NOMO-1 treated with dmso at 0.1 percent for 144 hours (cell line): ENCODE measurements at regions not wholly inside any gene's neighbourhood (a gene's known extent, or its start where the extent isn't known, plus 50 kb on each side); places are given as distances from the start of the nearest gene placed in this dataset.

Source experiments
- DNase-seq: peaks from one replicate; lab custom pipeline; 2025; ENCODE audit not compliant: unreplicated experiment; lab: John Stamatoyannopoulos, UW

DNA sequence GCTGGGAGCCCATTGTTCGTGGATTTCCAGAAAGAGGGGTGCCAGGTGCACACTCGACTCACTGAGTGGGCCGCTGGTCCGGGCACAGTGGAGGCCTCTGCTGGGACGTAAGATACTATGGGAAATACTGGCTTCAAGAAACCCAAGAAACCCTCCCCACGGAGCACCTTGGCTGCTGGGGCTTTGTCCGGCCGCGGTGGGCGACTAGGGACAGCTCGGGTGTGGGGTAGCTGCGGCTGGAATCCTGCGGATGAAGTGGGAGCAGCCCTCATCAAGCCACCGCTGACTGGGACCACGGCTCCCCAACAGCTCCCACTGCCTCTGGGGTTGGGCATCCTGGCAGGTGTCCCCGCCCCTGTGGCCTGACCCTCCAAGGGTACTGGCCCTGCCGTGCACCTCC lies 69.5 kb upstream of the GATA5 start:
- no peak for DNase-seq

DNA sequence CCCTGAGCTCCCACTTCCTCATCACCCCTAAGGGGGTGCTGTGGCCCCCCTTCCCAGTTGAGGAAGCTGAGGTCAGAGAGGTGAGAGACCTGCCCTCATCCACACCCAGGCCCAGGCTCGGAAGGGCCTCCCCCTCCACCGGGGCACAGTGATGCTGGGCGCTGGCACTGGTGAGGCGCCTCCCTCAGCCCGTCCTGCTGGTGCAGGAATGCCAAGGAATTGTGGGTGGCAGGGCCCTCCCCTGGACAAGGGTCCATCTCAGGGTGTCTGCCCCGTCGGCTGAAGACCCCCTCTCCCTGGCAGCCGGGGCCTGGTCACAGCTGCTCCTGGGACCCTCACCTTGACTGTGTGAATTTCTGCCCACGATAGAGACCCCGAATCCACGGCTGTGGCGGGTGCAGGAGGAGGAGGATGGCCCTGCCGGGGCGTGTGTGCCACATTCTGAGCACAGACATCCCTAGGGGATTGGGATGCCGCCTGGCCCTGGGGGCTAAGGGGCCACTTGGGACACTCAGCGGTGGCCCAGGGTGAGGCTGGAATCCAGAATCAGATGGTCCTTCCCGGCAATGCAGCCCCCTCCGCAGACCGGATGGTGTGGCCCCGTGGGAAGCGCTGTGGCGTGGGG lies 70.2 kb upstream of the GATA5 start:
- DNase-seq: no peak

DNA sequence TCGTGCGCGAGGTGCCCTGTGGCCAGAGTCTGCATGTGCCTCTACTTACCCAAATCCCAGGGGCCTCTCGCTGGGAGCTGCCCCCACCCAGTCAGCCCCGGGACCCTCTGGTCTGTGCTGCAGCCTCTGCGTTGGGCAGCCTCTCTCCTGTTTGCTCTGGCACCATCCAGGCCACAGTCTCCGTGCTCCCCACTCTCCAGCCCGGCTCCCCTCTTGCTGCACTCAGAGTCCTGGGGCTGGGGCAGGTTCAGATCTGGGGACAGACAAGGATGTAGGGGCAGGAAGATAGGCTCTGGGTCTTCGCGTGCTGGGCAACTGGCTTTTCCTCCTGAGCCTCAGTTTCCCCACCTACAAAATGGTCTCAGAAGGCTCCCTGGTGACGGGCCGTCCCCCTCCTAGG lies 70.8 kb upstream of the GATA5 start:
- DNase-seq: no peak

DNA sequence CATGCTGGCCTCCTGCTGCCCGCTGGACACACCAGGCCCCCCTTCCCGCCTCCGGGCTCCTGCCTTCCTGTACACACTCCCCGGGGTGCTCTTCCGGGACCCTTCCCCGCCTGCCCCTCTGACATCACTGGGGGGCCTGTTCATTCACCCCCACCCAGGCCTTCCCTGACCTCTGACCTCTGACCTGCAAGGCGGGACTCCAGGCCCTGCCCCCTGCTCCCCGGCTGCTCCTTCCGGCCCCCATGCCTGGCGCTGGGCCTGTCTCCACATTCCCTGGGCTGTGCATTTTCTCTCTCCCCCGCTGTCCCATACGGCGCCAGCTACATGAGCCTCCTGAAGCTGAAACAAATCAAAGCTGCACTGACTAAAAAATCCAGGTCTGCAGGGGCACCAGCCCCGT lies 71.6 kb upstream of the GATA5 start:
- no peak for DNase-seq

DNA sequence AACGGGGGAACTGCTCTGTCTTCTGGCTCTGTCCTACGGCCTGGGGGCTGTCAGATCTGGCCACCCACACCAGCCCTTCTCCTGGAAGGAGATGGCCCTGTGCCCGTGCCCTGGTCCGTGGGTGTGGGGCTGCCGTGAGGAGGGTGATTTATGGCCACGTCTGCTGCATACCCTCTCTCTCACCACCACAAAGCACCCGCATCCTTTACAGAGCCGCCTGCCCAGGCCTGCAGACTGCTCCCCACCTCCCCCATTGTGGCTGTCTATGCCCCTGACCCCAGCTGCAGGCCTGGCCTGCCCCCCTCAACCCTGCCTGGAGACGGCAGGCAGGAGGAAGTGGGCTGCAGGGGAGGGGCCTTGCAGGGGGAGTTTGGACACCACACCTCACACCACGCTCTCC lies 72.7 kb upstream of the GATA5 start:
- DNase-seq: no peak

DNA sequence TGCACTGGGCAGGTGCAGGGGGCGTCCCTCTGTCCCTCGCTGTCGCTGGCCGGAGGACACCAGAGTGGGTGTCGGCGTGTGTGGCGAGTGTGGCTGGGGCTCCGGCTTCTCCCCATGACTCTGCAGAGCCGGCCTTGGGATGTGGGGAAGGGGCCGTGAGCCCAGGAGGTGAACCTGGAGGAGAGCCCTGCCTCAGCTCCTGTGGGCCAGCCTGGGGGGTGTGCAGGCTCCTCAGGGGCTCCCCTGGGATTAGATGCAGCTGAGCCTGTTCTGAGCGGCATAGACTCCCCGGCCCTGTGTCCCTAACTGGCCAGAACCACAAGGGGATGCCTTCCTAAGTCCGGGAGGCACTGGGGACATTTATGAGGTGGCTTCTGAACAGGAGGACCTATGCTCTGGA lies 73.2 kb upstream of the GATA5 start:
- DNase-seq: no peak

DNA sequence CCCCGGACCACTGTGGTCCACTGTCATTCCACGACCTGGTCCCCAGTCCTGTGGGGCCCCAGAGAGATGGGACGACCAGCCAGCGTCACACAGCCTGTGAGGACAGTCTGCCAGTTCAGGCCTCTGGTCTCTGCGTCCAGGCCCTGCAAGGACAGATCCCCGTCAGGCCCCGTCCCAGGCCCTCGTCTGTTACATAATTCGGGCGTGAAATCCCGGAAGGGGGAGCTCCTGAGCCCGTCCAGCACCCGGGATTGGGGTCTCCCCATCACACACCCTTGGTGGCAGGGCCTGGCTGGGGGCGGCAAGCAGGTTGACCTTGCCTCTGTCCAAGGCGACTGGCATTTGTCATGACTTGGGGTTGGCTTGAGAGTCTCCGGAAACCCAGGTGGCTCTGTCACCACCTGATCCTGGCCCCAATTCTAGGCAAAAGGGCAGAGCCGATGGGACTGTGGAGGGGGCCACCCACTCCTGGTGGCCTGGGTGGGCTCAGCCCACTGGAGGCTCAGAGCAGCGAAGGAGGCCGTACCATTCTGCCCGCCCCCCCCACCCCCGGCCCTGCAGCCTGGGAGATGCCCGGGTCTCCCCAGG lies 73.8 kb upstream of the GATA5 start:
- no peak for DNase-seq

DNA sequence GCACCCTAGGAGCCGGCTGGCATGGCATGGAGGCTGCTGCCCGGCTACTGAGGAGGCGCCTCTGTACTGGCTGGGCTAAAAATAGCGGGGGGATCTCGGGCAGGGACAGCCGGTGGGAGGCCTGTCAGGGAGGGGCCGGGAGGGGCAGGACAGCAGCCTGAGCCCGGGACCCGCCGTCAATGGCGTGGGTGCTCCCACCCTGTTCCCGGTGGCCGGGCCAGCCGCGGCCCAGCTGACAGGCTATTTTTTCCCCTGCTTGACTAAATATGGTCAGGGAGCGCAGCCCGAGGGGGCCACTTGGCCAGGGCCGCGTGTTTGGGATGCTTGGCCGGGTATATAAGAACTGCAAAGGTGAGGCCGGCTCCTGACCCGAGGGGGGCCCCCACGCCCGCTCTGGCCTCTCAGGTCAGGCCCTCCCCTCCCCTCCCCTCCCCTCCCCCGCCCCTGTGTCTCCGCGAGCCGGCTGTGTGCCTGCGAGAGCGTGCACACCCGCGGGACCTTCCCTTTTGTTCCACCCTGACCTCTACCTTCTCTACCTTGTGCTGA lies 74.4 kb upstream of the GATA5 start:
- no peak for DNase-seq

DNA sequence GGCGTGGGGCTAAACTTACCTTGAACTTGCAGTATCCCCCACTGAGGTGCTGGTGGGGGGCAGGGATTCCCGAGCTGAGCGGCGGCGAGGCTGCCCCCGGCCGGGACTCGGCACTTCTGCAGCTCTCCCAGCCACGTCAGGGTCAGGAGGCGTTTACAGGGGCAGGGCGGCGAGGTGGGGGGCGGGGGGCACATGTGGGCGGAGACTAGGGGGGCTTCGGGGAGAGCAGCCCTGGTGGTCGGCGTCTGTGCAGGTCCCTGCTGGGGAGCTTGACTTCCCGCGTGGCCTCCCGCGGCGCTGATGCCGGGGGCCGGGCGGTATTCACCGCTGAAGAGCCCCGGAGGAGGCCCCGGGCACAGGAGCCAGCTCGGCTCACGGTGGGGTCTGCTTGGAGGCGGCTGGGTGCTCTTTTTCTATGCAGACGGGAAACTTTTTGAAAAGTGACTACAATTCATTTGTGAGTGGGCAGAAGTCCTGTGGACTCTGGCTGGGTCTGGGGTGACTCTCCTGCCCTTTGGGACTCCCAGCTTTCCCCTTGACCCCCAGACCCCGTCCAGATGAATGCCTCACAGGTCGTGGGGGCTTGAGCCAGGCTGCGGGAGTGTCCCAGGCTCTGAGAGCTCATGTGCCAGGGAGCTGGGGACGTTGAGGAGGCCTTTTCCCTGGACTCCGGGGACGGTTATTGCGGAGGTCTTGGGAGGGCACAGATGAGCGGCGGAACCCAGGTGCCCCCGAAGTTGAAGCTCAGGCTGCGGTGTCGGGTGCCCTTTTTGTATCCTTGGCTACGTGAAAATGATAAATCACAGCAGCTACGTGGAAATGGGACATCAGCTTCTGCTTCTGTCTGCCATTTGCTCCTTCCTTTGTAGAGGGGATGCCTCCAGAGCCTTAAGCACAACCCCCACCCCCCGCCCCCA lies 75.9 kb upstream of the GATA5 start:
- DNase-seq: no peak

DNA sequence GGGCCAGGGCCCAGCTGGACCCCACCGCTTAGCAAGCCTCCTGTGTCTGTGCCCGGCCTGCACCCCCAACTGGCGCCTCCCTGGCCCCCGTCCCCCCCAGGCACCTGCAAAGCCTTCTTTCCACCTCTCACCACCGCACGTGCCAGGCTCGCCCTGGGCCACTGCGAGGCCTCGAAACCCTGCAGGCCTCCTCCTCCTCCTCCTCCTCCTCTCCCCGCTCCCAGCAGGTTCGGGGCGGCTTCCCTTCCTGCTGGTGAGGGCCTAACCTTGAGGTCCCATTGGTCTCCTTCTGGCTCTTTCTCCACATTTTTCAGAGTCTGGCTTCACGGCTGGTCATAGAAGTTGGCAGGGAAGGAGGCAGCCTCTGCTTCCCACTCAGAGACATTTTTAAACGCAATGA lies 76.8 kb upstream of the GATA5 start:
- DNase-seq: no peak

DNA sequence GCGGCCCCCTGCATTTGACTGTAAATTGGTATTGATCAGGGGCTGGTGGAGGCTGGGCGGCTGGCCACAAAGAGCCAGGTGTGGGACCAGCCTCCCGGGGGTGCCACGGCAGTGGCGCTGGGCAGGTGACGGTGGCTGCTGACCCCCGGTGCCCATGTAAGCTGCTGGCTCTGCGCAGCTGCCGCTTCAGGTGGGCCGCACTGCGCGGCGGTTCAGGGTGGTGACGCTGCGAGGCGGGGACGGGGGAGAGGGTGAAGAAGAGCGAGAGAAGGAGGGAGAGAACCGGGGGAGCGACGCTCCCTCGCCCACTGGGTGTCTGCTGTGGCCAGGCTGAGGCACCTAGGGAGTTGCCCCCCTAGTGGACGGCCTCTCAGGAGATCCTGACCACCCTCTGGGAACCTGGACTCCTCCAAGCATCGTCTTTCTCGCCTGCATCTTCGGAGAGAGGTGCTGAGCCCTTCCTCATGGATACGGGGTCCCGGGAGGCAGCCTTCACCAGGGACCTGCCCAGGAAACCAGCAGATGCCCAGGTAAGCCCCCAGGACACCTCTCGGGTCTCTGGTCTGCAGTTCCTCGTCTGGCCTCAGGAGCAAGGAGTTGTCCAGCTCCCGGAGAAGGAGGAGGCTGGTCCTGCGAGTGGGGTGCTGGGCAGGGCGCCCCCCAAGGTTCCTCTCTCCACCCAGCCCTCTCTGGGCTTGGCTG lies 77.5 kb upstream of the GATA5 start:
- DNase-seq: no peak

DNA sequence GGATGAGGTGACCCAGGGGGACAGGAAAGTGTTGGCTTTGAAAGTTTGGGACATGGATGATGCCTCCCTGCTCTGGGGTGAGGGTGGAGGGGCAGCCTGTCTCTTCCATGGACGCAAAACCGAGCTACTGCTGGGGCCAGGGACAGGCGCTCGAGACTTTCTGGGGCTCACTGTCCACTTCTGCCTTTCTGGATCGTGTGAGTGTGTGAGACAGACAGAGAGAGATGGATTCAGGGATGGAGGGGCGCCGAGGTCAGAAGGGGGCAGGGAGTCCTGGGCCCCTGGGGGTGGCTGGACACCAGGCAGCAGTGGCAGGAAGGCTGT lies 78.0 kb upstream of the GATA5 start:
- DNase-seq: no peak

DNA sequence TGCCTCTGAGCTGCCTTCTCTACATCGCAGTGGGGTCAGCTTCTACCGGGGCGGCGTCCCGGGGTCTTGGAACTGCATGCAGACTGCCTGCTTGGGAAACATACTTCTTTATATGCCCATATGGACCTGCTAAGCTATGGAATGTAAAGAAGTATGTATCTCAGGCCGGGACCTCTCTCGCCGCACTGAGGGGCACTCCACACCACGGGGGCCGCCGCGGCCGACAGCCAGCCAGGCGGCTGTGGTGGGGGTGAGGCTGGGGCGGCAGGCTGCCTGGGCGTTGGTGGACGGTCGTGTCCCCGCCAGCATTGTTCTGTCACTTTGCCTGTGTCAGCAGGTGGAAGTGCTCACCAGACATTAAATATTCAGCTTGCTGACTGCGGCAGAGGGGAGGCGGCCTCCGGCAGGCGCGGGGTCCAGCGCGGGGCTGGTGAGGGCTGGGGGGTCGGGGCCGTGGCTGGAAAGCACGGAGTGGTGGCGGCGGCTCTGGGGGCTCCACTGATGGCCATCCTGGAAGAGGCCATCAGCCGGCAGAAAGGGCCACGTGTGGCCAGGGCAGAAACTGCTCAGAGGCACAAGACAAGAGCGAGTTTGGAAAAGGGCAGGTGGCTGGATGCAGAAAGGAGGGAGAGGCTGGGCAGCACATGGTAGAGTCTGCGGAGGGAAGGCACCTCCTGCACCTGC lies 78.6 kb upstream of the GATA5 start:
- DNase-seq: no peak

DNA sequence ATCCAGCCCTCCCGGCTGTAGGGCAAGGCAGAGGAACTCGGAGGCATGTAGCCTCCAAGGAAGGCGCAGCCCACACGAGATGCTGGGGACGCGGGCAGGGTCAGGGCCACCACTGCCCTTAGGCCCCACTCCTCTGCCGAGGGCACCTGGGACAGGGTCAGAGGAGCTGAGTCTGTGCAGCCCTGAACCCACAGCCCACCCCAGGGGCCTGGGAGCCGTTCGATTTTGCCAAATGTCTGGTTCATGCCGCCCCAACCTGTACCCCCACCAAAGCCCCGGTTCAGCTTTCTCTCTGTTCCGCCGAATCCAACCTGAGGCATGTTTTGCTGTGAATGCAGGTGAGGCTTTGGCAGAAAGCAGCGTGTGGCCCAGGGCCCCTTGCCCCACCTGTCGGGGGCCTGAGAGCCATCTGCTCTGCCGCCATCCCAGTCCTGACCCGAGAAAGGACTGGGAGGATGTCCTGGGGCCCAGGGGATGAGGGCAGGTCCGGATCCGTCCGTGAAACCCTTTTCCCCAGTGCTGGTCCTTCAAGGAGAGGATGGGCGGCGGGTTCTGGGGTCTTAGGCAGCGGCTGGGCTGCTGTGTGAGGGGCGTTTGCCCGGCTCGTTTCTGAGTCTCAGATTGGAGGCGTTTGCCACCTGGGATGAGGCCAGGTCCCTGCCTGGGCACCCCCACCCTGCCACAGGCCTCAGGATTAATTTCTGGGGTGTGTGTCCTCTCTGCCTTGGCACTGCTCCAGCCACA lies 79.3 kb upstream of the GATA5 start:
- no peak for DNase-seq

DNA sequence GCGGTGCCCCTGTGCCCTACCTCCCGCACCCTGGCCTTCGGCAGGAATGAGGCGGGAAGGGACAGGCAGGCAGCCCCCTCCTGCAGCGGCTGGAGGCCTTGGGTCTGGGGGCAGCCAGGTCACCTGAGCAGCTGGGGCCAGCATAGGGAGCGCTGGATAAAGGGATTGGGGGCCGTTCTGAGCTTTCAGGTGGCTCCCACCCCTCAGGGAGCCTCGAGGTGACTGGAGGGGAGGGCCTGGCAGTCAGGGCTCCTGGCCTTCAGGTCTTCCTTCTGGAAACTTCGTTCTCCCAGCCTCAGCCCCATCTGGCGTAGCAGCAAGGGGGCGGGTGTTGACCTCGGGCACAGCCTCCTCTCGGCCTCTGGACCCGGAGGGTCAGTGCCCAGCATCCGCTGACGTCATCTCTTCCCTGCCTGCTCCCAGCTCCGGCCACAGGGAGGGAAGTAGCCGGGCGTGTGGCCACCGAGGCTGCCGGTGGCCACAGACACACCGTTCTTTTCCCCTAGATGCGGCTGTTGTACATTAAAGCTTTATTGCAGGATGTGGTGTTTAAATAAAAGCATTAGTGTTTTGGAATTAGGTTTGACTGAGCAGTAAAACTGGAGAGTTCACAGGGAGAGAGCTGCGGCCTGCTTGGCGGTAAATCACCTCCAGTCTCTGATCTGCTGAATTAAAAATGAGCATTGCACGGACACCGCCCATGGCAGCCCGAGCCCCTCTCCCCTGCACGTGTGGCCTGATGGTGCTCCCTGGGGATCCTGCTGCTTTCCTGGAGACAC lies 80.0 kb upstream of the GATA5 start:
- DNase-seq: no peak

DNA sequence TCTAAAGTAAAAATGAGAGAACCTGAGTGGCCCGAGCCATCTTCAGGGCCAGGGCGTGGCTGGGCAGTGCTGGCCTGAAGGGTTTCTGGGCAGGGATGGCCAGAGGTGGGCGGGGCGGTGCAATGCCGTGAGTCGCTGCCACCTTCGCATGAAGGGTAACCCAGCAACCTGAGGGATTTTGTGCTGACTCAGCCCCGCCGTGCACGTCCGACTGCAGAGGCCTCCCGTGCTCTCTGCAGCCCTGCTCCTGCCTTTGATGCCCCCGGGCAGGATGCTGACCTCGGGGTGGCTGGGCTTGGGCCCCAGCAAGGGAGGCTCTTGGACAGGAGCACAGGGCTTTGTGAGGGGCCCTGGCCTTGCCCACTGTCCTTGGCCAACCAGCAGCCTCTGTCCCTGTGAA lies 81.7 kb upstream of the GATA5 start:
- DNase-seq: no peak

DNA sequence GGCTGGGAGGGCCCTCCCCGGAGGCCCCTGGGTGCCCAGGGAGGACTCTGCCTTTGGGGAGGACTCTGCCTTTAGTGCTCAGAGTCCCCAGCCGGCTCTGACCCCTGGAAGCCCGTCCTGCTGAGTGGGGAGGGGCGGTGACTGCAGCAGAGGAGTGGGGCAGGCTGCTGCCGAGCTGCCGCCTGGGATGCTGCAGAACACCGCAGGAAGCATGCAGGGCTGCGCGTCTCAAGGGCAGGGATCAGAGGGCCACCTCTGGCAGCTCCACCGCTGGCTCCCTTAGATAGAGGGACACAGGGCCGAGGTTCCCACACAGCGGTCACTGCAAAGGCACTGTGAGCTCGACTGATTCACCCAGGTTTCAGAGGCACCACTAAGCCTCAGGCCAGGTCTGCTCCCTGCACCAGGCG lies 82.2 kb upstream of the GATA5 start:
- no peak for DNase-seq

DNA sequence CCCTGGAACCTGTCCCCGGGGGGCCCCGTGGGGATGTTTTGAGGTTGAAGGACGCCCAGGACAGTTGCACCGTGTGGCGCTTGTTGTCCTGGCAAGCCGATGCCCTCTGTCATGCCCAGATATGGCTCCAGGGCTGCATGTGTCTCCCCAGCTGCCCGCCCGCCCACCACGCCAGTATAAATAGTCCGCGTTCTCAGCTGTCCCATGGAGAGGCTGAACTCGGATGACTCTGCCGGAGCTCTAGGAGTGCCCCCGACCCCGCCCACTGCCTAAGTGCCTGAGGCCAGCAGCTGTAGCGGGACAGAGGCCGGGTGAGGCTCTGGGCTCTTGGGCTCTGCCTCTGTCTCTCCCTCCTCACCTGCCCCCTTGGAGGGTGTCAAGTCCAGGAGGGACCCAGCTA lies 83.0 kb upstream of the GATA5 start:
- DNase-seq: no peak

DNA sequence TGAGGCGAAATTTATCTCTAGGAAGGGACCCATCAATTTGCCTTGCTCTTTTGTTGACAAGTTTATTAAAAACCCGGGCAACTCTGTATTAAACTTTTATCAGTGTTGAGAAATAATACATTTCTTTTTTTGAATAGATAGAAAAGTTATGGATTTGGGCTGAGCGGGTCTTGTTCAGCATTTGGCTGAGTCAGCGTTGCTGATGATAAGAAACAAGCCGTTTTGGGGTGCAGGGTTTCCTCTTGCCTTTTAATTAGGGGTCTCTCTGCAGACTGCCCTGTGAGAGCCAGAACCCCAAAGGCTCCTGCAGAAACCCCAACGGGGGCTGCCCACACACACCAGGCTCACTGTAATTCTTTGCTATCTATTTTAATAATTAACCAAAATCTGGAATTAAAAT lies 82.1 kb upstream of the SLCO4A1 start:
- DNase-seq: no peak

DNA sequence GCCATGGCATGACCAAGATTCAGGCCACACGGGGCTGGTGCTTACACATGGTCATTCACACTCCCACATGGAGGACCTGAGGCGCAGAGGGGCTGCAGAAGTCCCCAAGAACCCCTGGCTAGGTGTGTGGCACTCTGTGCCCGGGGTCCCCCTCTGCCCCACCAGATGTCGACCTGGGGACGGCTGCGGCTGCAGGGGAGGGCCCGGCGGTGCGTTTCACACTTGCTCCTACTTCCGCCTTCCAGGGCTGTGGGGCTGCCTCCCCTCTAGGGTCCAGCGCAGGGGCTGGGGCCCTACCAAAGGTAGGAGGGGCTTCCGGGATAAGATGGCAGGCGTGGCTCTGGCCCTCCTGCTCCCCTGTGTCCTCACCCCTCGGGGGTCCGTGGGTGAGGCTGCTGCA lies 81.1 kb upstream of the SLCO4A1 start:
- no peak for DNase-seq
